AG08396 (cell line): ENCODE measurements at regions not wholly inside any gene's neighbourhood (a gene's known extent, or its start where the extent isn't known, plus 50 kb on each side); places are given as distances from the start of the nearest gene placed in this dataset.

ENCODE experiments used
- DNase-seq: peaks from one replicate; pipeline ENCODE4 v3.0.0; 2012; ENCODE audit warnings: low spot score, mixed read lengths

GRCh38 chr20:60371384-60371783 is 413.2 kb downstream of the CDH26 start:
- DNase-seq = no peak

DNA sequence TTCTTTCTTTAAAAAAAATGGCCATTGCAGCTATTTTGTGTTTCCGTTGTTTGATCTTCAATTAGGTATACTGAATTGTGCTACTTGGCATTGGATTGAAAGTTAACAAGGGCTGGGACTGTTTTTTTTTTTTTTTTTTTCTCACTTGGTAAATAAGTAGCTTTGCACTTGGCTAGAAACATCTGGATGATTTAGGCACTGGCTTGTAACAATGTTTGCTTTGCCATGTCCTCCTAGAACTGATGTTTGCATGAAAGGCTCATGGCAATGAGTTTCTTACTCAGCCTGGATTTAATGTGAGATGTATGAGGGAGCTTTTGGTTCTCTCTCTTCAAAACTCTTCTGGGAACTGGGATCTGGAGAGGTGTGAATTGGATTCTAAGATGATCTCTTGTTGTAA is 414.1 kb downstream of the CDH26 start:
- no peak for DNase-seq

DNA sequence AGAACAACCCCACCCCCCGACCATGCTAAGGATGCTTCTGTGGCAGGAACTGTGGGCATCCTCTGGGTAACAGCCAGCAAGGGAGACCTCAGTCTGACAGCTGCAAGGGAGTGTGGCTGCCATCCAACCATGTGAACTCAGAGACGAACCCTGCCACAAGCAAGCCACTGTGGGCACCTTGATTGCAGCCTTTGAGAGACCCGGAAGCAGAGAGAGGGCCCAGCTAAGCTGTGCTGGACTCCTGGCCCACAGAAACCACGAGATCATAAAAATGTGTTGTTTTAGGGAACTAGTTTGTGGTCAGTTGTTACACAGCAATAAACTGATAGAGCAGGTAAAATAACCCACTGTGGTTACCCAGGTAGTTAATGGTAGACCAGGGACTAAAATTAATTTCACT is 414.6 kb downstream of the CDH26 start:
- DNase-seq = no peak

DNA sequence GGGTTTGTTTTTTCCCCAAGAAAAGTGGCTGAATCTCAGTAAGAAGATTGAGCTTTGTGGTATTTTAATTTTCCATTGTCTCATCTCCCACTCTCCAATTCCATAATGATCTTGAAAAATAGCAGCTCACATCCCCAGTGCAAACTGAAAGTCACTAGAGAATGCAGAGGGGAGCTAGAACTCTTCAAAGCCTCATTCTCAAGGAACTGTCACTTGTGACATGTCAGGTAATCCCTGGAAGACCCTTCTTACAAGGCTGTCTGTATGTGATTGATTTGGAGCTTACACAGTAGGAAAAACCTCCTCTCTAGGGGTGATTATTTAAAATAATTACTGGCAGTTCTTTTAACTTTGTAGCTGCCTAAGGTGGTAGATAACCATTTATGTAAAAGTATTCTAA is 420.4 kb downstream of the CDH26 start:
- no peak for DNase-seq

- DNase-seq = no peak
Observed at GRCh38 chr20:60381643-60382400, 423.6 kb downstream of the CDH26 start.

DNA sequence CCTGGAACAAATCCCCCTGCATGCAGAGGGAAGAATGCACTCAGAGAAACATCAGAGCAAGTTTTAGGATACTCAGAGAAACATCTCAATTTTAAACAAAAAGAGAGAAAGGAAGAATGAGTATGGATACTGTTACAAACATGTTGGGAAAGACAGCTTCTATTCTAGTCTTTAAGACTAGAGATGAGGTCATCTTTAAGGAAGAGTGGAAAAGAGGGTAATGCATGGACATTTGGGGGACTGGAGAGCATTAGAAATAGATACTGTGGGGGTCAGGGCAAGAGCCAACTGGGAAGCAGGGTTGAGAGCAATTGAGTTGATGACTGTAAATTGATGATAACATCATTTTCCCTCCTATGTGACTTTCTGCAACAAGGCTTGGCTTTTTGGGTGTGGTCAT is 431.2 kb downstream of the CDH26 start:
- no peak for DNase-seq

DNA sequence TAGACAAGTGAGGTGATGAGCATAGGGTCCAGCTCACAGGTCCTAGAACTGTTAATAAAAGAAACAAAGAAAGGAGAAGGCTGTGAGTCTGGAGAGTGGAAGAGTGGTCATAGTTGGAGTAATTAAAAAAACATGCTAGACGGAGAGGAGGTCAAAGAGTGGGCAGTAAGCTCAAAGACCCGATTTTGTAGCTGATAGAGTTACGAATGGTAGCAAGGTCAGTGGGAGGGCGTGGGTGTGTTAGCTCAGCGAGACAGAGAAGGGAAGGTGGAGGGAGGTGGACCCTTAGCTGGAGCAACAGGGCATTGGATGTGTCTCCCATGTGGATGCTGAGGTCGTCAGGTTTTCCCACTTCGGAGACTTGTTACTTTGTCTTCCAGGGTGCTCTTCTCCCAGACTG is 431.7 kb downstream of the CDH26 start:
- DNase-seq = no peak

DNA sequence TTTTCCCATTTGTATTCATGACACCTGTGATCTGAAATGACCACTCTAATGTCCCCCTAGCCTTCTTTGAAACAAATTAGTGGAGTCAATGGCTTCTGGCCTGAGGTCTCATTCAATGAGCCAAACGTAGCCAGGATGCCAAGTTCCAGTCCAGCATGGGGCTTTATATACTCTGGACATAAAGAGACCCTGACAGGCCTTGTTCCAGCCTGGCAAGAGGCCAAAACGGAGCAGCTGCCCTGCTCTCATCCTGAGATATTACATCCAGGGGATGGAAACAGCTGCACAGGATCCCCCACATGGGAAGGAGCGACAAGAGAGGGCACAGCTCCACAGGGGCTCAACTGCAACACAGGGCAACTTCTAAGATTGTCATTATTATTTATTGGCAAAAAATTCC is 437.8 kb downstream of the CDH26 start:
- no peak for DNase-seq

DNA sequence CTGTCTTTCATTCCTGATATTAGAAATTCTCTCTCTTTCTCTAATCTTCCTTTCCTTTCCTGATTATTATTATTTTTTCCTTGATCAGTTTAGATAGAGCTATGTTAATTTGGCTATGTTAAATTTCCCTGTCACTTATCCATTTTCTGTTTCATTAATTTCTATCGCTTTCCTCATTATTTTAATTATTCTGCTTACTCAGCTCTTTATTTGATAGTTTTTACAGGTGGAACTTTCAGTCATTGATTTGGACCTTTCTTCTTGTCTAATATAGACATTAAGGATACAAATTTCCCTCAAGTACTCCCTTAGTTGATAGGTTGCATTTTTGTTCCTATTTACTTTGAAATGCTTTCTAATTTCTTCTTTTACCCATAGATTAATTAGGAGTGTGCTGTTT is 442.3 kb downstream of the CDH26 start:
- DNase-seq = no peak

GRCh38 chr20:60402189-60403058 is 444.2 kb downstream of the CDH26 start:
- DNase-seq = no peak

DNA sequence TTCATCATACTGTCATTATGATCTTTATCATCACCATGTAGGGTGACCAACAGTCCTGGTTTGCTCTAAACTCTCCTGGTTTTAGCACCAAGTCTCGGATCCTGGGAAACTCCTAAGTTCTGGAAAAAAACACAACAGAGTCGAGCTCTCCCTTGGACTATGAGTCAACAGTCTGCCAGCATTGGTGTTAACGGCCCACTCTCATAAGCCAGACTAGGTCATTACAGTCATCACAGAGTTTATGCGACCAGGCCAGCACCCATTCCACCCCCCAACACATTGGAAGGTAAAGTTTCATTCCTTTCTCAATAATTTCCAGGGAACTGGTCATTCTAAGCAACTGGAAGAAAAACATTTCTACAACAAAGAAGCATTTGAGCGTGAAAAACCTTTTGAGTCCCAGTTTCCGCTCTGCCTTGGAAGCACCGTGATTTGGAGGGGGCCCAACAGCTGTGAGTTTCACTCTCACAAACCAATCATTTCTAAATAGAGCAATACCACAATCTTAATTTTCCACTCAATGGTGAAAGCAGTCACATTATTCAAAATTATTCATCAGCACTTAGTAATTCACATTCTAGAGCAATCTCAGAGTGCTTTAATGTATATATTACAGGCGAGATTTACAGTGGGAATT is 445.0 kb downstream of the CDH26 start:
- DNase-seq = no peak

GRCh38 chr20:60407011-60407771 is 449.0 kb downstream of the CDH26 start:
- no peak for DNase-seq

DNA sequence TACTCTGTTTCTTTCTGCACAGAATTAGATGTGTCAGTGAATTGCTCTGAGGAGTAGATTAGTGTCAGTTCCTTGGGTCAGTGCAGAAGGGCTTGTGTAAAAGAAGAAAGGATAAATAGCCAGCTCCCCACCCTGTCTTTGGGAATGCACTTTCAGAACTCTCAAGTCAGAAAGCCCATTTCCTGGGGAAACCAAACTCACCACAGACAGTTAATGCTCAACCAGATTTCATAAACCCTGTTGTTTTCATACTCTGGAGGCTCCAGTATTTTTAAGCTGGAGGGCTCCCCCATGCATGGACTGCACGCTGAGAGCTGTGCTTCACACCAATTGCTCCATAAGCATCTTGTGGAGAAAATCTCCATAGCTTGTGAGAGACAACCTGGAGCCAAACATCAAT is 449.7 kb downstream of the CDH26 start:
- no peak for DNase-seq

GRCh38 chr20:60408435-60408834 is 450.2 kb downstream of the CDH26 start:
- no peak for DNase-seq

DNA sequence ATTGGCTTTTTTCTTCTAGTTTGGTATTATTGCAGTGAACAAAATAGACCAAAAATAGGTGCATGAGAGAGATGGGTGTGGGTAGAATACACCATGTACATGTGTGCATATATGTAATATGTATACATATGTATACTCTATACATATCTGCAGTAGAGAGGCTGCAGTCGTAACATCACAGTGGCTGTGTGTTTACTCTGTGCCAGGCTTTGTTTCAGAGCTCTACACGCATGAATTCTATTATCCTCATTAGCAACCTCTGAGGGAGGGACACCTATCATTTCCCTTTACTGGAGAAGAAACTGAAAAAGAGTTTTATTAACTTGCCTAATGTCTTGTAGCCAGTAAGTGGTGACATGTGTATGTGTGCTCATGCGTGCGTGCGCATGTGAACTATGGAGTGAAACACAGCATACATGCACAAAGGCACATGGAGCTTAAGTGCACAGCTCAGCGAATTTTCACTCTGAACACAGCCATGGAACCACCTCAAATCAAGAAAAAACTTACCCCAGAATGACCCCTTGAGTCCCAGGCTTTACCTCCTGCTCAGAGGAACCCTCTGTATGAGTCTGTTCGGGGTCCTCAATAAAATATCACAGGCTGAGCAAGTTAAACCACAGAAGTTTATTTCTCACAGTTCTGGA is 452.5 kb downstream of the CDH26 start:
- no peak for DNase-seq

GRCh38 chr20:60411813-60412212 is 453.6 kb downstream of the CDH26 start:
- DNase-seq = no peak

GRCh38 chr20:60420676-60421229 is 462.5 kb downstream of the CDH26 start:
- no peak for DNase-seq

GRCh38 chr20:60422848-60423247 is 464.6 kb downstream of the CDH26 start:
- DNase-seq = no peak

DNA sequence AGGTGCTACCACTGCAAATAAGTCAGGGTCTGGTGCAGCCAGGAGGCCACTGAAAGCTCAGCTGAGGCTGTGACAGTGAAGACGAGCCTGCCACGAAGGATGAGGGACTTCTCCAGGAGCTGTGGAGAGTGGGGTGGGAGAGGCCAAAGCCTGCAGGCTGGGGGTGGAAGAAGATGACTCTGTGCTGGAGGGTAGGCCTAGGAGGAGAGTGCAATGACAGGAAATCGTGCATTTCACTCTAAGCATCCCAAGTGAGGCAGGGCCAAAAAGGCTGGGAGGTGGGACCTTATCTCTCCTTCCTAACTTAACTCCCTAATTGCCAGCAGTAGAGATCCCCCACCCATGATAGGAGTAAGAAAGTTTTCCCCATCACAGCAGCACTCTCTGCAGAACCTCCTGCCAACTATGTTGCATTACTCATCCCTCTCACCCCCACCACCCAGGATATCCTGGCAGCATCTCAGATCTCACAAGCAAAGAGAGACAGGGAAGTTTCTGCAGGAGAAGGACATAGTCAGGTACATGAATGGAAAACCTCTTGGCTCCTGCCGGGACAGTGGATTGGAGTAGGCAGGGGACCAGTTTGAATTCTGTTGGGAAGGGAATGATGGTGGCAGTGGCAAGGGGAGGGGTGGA is 466.2 kb downstream of the CDH26 start:
- DNase-seq = no peak

DNA sequence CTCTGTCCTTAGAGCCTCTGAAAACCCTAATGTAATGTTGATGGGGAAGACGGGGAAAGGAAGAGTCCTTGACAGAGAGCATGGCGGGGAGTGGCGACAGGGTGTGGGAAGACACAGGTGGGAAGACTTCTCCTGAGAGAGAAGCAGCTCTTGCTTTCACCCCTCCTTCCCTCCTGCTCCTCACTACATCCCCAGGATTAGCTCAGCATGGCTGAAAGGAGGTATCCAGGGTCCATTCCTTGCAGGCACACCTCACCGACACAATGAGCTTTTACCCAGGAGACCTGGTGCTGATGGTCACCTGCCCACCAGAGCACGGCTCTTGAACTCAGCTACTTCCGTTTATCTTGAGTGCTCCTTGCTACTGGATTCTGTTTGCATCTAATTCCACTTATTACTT is 469.3 kb downstream of the CDH26 start:
- no peak for DNase-seq

DNA sequence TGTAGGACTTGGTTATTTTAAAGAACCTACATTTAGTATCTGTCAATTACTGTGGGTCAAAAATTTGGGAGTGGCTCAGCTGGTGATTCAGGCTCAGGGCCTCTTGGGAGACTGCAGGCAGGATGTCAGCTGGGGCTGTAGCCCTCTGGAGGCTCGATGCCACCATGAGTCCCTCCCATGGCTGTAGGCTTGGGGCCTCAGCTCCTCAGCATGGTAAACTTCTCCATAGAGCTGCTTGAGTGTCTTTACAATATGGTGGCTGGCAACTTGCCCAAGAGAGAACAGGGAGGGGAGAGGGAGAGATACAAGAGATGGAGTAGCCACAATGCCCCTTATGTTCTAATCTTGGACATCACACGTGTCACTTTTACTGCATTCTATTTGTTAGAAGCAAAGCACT is 470.4 kb downstream of the CDH26 start:
- DNase-seq = no peak
